Endothelial cell of umbilical vein (primary cell): ENCODE measurements at regions not wholly inside any gene's neighbourhood (a gene's known extent, or its start where the extent isn't known, plus 50 kb on each side); places are given as distances from the start of the nearest gene placed in this dataset.

Experiments used
- BruUV-seq: library from RNA; stranded (reverse); fragments of 400-500 nt; replicated peaks from 2 replicates; lab custom pipeline; 2021; lab: Mats Ljungman, UMichigan
- CTCF ChIA-PET: fragments of 300-600, 350-600 bp; sonication (Branson Sonifier 250); formaldehyde crosslinking; loops from one replicate; lab custom pipeline; 2021; ENCODE audit warnings: antibody characterized with exemption, inconsistent platforms; lab: Charles Lee
- POLR2A ChIA-PET: fragments of 300-600, 350-600 bp; sonication (Branson Sonifier 250); formaldehyde crosslinking; loops from one replicate; lab custom pipeline; 2021; ENCODE audit warnings: antibody characterized with exemption, inconsistent platforms; lab: Charles Lee
- DNase-seq: peaks from one replicate; pipeline ENCODE4 v3.0.0-alpha.2; 2011; ENCODE audit warnings: low read depth, low spot score
- FAIRE-seq: peaks from 2 replicates; lab custom pipeline; 2011; peaks lifted over from hg19 to GRCh38; lab: Jason Lieb, UNC
- H2AFZ ChIP-seq: 2 replicates; pipeline ENCODE4 v1.6.0; 2012; ENCODE audit warnings: low read depth, low read length, control low read depth, inconsistent platforms
- H3K27ac ChIP-seq: 2 replicates; pipeline ENCODE4 v1.5.1; 2011; ENCODE audit warnings: low read depth, mild to moderate bottlenecking, control low read depth, low read length, moderate library complexity; ENCODE audit not compliant: insufficient read depth
- H3K27me3 ChIP-seq, 2 experiments: 2 replicates each; pipeline versions ENCODE4 v1.6.0 to v1.6.1; 2011; ENCODE audit warnings: low read length in 2 of 2, mixed read lengths in 1 of 2; ENCODE audit not compliant: control insufficient read depth in 2 of 2, insufficient read depth in 2 of 2
- H3K36me3 ChIP-seq, 2 experiments: 2 replicates in 1 of 2; 3 replicates in 1 of 2; pipeline ENCODE4 v1.5.1; 2011; ENCODE audit warnings: low read length in 2 of 2, mild to moderate bottlenecking in 1 of 2, moderate library complexity in 1 of 2; ENCODE audit not compliant: control insufficient read depth in 2 of 2, insufficient read depth in 2 of 2; ENCODE audit errors: extremely low read depth in 1 of 2
- H3K4me1 ChIP-seq: 3 replicates; pipeline ENCODE4 v1.5.1; 2011; ENCODE audit warnings: mild to moderate bottlenecking, low read length; ENCODE audit not compliant: control insufficient read depth, insufficient read depth; ENCODE audit errors: extremely low read depth
- H3K4me2 ChIP-seq: 2 replicates; pipeline ENCODE4 v1.6.1; 2011; ENCODE audit warnings: low read length, control low read depth, mixed read lengths; ENCODE audit not compliant: insufficient read depth
- H3K4me3 ChIP-seq, 3 experiments: fragments of 200-600 bp in 1 of 3; sonication (generic), shearing (Covaris generic) in 1 of 3; replicated peaks in 1 of 3; 2 replicates each; pipeline ENCODE4 v1.5.1; 2011 to 2016; ENCODE audit warnings: control low read depth in 3 of 3, low read length in 3 of 3, mild to moderate bottlenecking in 2 of 3, inconsistent platforms in 1 of 3, low read depth in 1 of 3, moderate library complexity in 1 of 3; ENCODE audit not compliant: insufficient read depth in 1 of 3
- H3K79me2 ChIP-seq: 2 replicates; pipeline ENCODE4 v1.6.0; 2012; ENCODE audit warnings: low read length, inconsistent platforms; ENCODE audit not compliant: control insufficient read depth, insufficient read depth
- H3K9ac ChIP-seq: replicated peaks from 2 replicates; pipeline ENCODE3; 2011; ENCODE audit warnings: low read length, control low read depth; ENCODE audit not compliant: insufficient read depth; ENCODE audit errors: extremely low read depth
- H3K9me1 ChIP-seq: replicated peaks from 3 replicates; pipeline ENCODE4 v1.6.0; 2011; ENCODE audit warnings: mild to moderate bottlenecking, low read length; ENCODE audit not compliant: control insufficient read depth, insufficient read depth; ENCODE audit errors: extremely low read depth
- H3K9me3 ChIP-seq: replicated peaks from 2 replicates; pipeline ENCODE4 v1.5.1; 2012; ENCODE audit warnings: low read length, inconsistent platforms; ENCODE audit not compliant: control insufficient read depth, insufficient read depth
- H4K20me1 ChIP-seq: replicated peaks from 2 replicates; pipeline ENCODE3; 2011; ENCODE audit warnings: mild to moderate bottlenecking, low read length; ENCODE audit not compliant: control insufficient read depth, insufficient read depth; ENCODE audit errors: extremely low read depth
- EZH2 ChIP-seq: IDR thresholded peaks from 2 replicates; pipeline ENCODE4 v1.6.1; 2012; ENCODE audit warnings: borderline replicate concordance, low read depth, mild to moderate bottlenecking, moderate library complexity, low read length, inconsistent platforms; ENCODE audit not compliant: severe bottlenecking
- FOS ChIP-seq: IDR thresholded peaks from 2 replicates; pipeline ENCODE4 v1.6.1; 2011; ENCODE audit warnings: mild to moderate bottlenecking, low read length, moderate library complexity, borderline replicate concordance; ENCODE audit not compliant: insufficient read depth
- GATA2 ChIP-seq: IDR thresholded peaks from 2 replicates; pipeline ENCODE4 v1.7.0; 2011; ENCODE audit warnings: low read depth, mild to moderate bottlenecking, moderate library complexity, mixed read lengths, low read length; ENCODE audit not compliant: insufficient read length, insufficient read depth
- JUN ChIP-seq: IDR thresholded peaks from 2 replicates; pipeline ENCODE4 v1.6.1; 2011; ENCODE audit warnings: borderline replicate concordance, low read depth; ENCODE audit not compliant: insufficient read length, insufficient read depth
- MYC ChIP-seq: IDR thresholded peaks from one replicate; pipeline ENCODE4 v1.6.1; 2011; ENCODE audit warnings: mild to moderate bottlenecking, low read depth, low read length
- POLR2A ChIP-seq: IDR thresholded peaks from 2 replicates; pipeline ENCODE4 v1.6.1; 2012; ENCODE audit warnings: low read depth, mild to moderate bottlenecking, control low read depth, low read length
- POLR2AphosphoS5 ChIP-seq: IDR thresholded peaks from 2 replicates; pipeline ENCODE4 v1.6.1; 2012; ENCODE audit warnings: low read depth, mild to moderate bottlenecking, control low read depth, low read length, moderate library complexity; ENCODE audit not compliant: insufficient read depth
- dilution Hi-C: fragments of 300-500 bp; cut with MboI; formaldehyde crosslinking; loops from one replicate; pipeline ENCODE4 v1.15.0; 2019; ENCODE audit warnings: low sequenced_read_pairs; ENCODE audit not compliant: extremely low pct_ligation_motif_present
- intact Hi-C: fragments of 100-400 bp; cut with micrococcal nuclease; formaldehyde crosslinking; loops from one replicate; pipeline ENCODE4 v1.10.0; 2022
- TF ChIP-seq, protein P1 (sequence below), 2 donors: IDR thresholded peaks; 1 replicate in 1 of 2; 2 replicates in 1 of 2; pipeline ENCODE4 v1.5.1; 2011; ENCODE audit warnings: low read length in 2 of 2, mild to moderate bottlenecking in 2 of 2, moderate library complexity in 2 of 2, control low read depth in 1 of 2, inconsistent platforms in 1 of 2, low read depth in 1 of 2; ENCODE audit not compliant: insufficient read depth in 1 of 2; ENCODE audit errors: extremely low read depth in 1 of 2
- TF ChIP-seq, protein P2 (sequence below): IDR thresholded peaks from 2 replicates; pipeline ENCODE4 v1.6.1; 2011; ENCODE audit not compliant: insufficient read depth, insufficient read length

DNA sequence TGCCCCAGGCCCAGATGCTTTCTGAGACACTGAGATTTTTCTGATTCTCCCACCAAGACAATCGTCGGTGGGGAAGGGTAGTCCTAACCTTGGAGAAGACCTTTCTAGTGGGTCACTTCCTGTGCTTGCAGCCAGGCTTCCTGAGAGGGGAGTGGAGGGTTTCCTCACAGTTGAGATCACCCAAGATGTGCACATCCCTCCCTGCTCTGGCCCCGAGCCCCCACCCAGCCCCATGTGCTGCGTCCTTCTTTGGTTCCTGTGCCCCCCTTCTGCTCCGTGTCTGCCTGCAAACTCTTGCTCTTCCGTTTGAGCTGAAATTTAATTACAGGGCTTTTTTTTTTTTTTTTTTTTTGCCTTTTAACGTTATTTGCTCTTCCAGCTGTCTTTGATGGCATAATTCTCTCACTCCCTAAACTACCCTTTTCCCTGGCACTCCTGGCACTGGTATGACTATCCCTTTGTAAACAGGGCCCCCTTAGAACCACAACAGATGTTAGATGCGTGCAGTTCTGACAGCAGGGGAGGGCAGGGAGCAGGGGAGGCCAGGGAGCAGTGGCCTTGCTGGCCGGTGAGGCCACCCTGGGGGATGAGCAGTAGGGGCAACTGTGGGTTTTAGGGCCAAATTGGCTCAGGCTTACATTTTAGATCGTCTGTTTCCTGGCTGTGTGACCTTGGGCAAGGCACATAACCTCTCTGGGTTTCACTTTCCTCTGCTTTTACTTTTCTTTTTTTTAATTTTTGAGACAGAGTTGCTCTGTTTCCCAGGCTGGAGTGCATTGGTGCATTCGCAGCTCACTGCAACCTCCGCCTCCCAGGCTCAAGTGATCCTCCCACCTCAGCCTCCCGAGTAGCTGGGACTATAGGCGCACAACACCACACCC, 144.5 kb downstream of the PHETA1 start:
- Histone ChIP-seq H3K9me1 (no peaks in the 10 kb centered on the region), H4K20me1 (no peaks in the 10 kb centered on the region), H3K36me3 (no peaks in the 10 kb centered on the region), H3K4me3 (no peak overlapping the region), H3K4me2 (no peak overlapping the region), H3K4me1 (no peaks in the 10 kb centered on the region), H3K27me3 (no peaks in the 10 kb centered on the region), H3K79me2 (no peaks in the 10 kb centered on the region), H3K27ac (no peak overlapping the region), H2AFZ (no peak overlapping the region), H3K9me3 (no peaks in the 10 kb centered on the region), H3K9ac (no peak overlapping the region)
- intact Hi-C loops (no loop called here), dilution Hi-C loops (no loop called here)
- FAIRE-seq (no peak), DNase-seq (peak; percentile 9)
- TF ChIP-seq MYC = no peak
- CTCF ChIA-PET = no interaction called here
- no TSS peak for BruUV-seq
- POLR2A ChIA-PET = no interaction called here

DNA sequence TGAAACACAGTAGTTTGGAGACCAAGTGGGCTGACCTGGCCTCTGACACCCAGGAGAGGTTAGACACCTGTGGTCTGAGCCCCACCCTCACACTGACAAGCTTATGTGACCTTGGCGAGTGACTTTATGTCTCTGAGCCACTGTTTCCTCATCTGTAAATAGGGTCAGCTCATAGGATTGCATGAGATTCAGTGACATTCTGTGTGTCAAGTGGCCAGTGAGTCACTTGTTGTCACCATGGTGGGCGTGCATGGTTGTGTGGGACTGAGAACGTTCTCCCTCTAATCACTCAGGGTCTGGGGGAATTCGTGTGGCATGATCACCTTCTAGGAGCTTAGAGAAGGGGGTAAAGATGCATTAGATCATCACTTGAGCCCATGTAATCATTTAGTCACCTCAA, 146.4 kb downstream of the PHETA1 start:
- no peak overlapping the region for H3K9ac ChIP-seq
- H2AFZ ChIP-seq = no peak overlapping the region
- H3K4me2 ChIP-seq = no peak overlapping the region
- ChIA-PET CTCF (no interaction called here), POLR2A (no interaction called here)
- BruUV-seq = no TSS peak
- no peaks in the 10 kb centered on the region for H3K4me1 ChIP-seq
- H3K79me2 ChIP-seq = no peaks in the 10 kb centered on the region
- DNase-seq = no peak
- H3K27me3 ChIP-seq = no peaks in the 10 kb centered on the region
- FAIRE-seq = no peak
- no peaks in the 10 kb centered on the region for H3K9me1 ChIP-seq
- no peak for TF ChIP-seq POLR2A
- TF ChIP-seq, protein P1, sequence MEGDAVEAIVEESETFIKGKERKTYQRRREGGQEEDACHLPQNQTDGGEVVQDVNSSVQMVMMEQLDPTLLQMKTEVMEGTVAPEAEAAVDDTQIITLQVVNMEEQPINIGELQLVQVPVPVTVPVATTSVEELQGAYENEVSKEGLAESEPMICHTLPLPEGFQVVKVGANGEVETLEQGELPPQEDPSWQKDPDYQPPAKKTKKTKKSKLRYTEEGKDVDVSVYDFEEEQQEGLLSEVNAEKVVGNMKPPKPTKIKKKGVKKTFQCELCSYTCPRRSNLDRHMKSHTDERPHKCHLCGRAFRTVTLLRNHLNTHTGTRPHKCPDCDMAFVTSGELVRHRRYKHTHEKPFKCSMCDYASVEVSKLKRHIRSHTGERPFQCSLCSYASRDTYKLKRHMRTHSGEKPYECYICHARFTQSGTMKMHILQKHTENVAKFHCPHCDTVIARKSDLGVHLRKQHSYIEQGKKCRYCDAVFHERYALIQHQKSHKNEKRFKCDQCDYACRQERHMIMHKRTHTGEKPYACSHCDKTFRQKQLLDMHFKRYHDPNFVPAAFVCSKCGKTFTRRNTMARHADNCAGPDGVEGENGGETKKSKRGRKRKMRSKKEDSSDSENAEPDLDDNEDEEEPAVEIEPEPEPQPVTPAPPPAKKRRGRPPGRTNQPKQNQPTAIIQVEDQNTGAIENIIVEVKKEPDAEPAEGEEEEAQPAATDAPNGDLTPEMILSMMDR (IDR thresholded peaks at IDR 0.05; ENCODE audit: extremely low read depth in 1 of 2, insufficient read depth in 1 of 2, low read depth in 1 of 2, low read length in 2 of 2) = no peak
- no peak for TF ChIP-seq GATA2
- no peak for TF ChIP-seq JUN
- TF ChIP-seq FOS = no peak
- no peak for TF ChIP-seq EZH2
- TF ChIP-seq POLR2AphosphoS5 = no peak
- TF ChIP-seq, protein P2, sequence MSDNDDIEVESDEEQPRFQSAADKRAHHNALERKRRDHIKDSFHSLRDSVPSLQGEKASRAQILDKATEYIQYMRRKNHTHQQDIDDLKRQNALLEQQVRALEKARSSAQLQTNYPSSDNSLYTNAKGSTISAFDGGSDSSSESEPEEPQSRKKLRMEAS = no peak
- no peak for TF ChIP-seq MYC
- intact Hi-C loops = no loop called here
- H3K4me3 ChIP-seq = no peak overlapping the region
- H3K27ac ChIP-seq = no peak overlapping the region
- dilution Hi-C loops = no loop called here
- H3K36me3 ChIP-seq = no peaks in the 10 kb centered on the region
- no peaks in the 10 kb centered on the region for H3K9me3 ChIP-seq
- no peaks in the 10 kb centered on the region for H4K20me1 ChIP-seq
